ENCODE measurements at regions not wholly inside any gene's neighbourhood (a gene's known extent, or its start where the extent isn't known, plus 50 kb on each side); places are given as distances from the start of the nearest gene placed in this dataset.

- Mint-ChIP-seq H3K4me1 (no peaks in the 10 kb centered on the region), H3K4me3 (no peak overlapping the region), H3K27ac (no peak overlapping the region), H3K27me3 (ENCODE audit: low read depth in 3 of 3) (no peaks in the 10 kb centered on the region), H3K9me3 (peaks cover 0 to 4% (median 2%) of the 10 kb centered on the region in 7 donors), H3K36me3 (no peaks in the 10 kb centered on the region)
- H3K79me2 ChIP-seq (ENCODE audit: insufficient read depth, low read length) = no peaks in the 10 kb centered on the region
- intact Hi-C loops (cut with micrococcal nuclease) = no loop called here
- H2AFZ ChIP-seq (ENCODE audit: insufficient read depth, low read depth, low read length, poor library complexity, severe bottlenecking) = no peak overlapping the region
- no peaks in the 10 kb centered on the region for H3K36me3 ChIP-seq (replicated peaks in 1 of 2; ENCODE audit: control insufficient read depth in 1 of 2, insufficient read depth in 2 of 2, low read length in 2 of 2)
- no peak for TF ChIP-seq CTCF (IDR thresholded peaks at IDR 0.05)
- H3K9me3 ChIP-seq (replicated peaks in 1 of 2; ENCODE audit: control insufficient read depth in 1 of 2, insufficient read depth in 1 of 2, low read length in 2 of 2) = no peaks in the 10 kb centered on the region
- no peak overlapping the region for H3K4me2 ChIP-seq (replicated peaks; ENCODE audit: extremely low read depth, low read length, poor library complexity, severe bottlenecking)
- no CpG with 5 or more reads among the region's 1 CpG for WGBS (ENCODE audit: insufficient coverage)
- H3K4me3 ChIP-seq (replicated peaks in 1 of 3; ENCODE audit: low read depth in 2 of 3, low read length in 3 of 3) = no peak overlapping the region
- no peaks in the 10 kb centered on the region for H3K4me1 ChIP-seq (ENCODE audit: control insufficient read depth in 1 of 2, insufficient read depth in 2 of 2, low read length in 2 of 2)
- no peaks in the 10 kb centered on the region for H3K27me3 ChIP-seq (ENCODE audit: control insufficient read depth in 2 of 2, insufficient read depth in 2 of 2, low read length in 2 of 2)
- no peak overlapping the region for H3K9ac ChIP-seq (ENCODE audit: insufficient read depth, low read length, poor library complexity, severe bottlenecking)
- no peak for DNase-seq
- no peaks in the 10 kb centered on the region for H4K20me1 ChIP-seq (ENCODE audit: insufficient read depth, low read length)
- no peak overlapping the region for H3K27ac ChIP-seq (ENCODE audit: low read depth in 1 of 2, low read length in 2 of 2)
These were observed 621.4 kb downstream of the POM121L12 start for GRCh38 chr7:53656881-53657280.

GRCh38 chr7:53657586-53657985 is 622.2 kb downstream of the POM121L12 start:
- H3K4me1 Mint-ChIP-seq = no peaks in the 10 kb centered on the region
- WGBS (ENCODE audit: insufficient coverage) = no CpG with 5 or more reads among the region's 1 CpG
- Histone ChIP-seq H3K27me3 (ENCODE audit: control insufficient read depth in 2 of 2, insufficient read depth in 2 of 2, low read length in 2 of 2) (no peaks in the 10 kb centered on the region), H3K4me2 (replicated peaks; ENCODE audit: extremely low read depth, low read length, poor library complexity, severe bottlenecking) (no peak overlapping the region), H3K27ac (ENCODE audit: low read depth in 1 of 2, low read length in 2 of 2) (no peak overlapping the region), H3K4me1 (ENCODE audit: control insufficient read depth in 1 of 2, insufficient read depth in 2 of 2, low read length in 2 of 2) (no peaks in the 10 kb centered on the region), H3K79me2 (ENCODE audit: insufficient read depth, low read length) (no peaks in the 10 kb centered on the region), H3K9me3 (replicated peaks in 1 of 2; ENCODE audit: control insufficient read depth in 1 of 2, insufficient read depth in 1 of 2, low read length in 2 of 2) (no peaks in the 10 kb centered on the region), H4K20me1 (ENCODE audit: insufficient read depth, low read length) (no peaks in the 10 kb centered on the region), H3K9ac (ENCODE audit: insufficient read depth, low read length, poor library complexity, severe bottlenecking) (no peak overlapping the region), H2AFZ (ENCODE audit: insufficient read depth, low read depth, low read length, poor library complexity, severe bottlenecking) (no peak overlapping the region), H3K4me3 (replicated peaks in 1 of 3; ENCODE audit: low read depth in 2 of 3, low read length in 3 of 3) (no peak overlapping the region), H3K36me3 (replicated peaks in 1 of 2; ENCODE audit: control insufficient read depth in 1 of 2, insufficient read depth in 2 of 2, low read length in 2 of 2) (no peaks in the 10 kb centered on the region)
- DNase-seq = no peak
- TF ChIP-seq CTCF (IDR thresholded peaks at IDR 0.05) = no peak
- H3K4me3 Mint-ChIP-seq = no peak overlapping the region
- no peaks in the 10 kb centered on the region for H3K27me3 Mint-ChIP-seq (ENCODE audit: low read depth in 3 of 3)
- peaks cover 0 to 4% (median 2%) of the 10 kb centered on the region in 7 donors for H3K9me3 Mint-ChIP-seq
- no peak overlapping the region for H3K27ac Mint-ChIP-seq
- intact Hi-C loops (cut with micrococcal nuclease) = no loop called here
- H3K36me3 Mint-ChIP-seq = no peaks in the 10 kb centered on the region

Measured in CD14-positive monocyte (primary cell).